ENCODE measurements at regions not wholly inside any gene's neighbourhood (a gene's known extent, or its start where the extent isn't known, plus 50 kb on each side); places are given as distances from the start of the nearest gene placed in this dataset.

- no peak for TF ChIP-seq POLR2AphosphoS5 (IDR thresholded peaks at IDR 0.05)
- no peak for TF ChIP-seq CTCF (IDR thresholded peaks at IDR 0.05)
- peak in 1 of 4 donors; percentile 15 for TF ChIP-seq POLR2A (IDR thresholded peaks at IDR 0.05)
- no peak for TF ChIP-seq EP300 (IDR thresholded peaks at IDR 0.05)
Observed at GRCh38 chr6:157768304-157768703, 54.7 kb upstream of the SNX9 start.

Measured in upper lobe of left lung (tissue), 4 donors.